ENCODE measurements at regions not wholly inside any gene's neighbourhood (a gene's known extent, or its start where the extent isn't known, plus 50 kb on each side); places are given as distances from the start of the nearest gene placed in this dataset.

GRCh38 chr13:109870696-109871370, 84.5 kb upstream of the IRS2 start:
- TF ChIP-seq RAD21 (IDR thresholded peaks at IDR 0.05) (no peak), JUND (IDR thresholded peaks at IDR 0.05) (no peak), CTCF (IDR thresholded peaks at IDR 0.05; ENCODE audit: low read depth, low read length, missing input control) (no peak), TAF1 (conservative IDR thresholded peaks at IDR 0.05) (no peak), YY1 (IDR thresholded peaks at IDR 0.05) (no peak), FOXA1 (IDR thresholded peaks at IDR 0.05) (no peak), RXRA (IDR thresholded peaks at IDR 0.05) (no peak), REST (IDR thresholded peaks at IDR 0.05) (no peak), HNF4A (conservative IDR thresholded peaks at IDR 0.05) (no peak)
- TF ChIP-seq, protein P1, sequence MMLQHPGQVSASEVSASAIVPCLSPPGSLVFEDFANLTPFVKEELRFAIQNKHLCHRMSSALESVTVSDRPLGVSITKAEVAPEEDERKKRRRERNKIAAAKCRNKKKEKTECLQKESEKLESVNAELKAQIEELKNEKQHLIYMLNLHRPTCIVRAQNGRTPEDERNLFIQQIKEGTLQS (IDR thresholded peaks at IDR 0.05), result no peak
